ENCODE measurements at regions not wholly inside any gene's neighbourhood (a gene's known extent, or its start where the extent isn't known, plus 50 kb on each side); places are given as distances from the start of the nearest gene placed in this dataset.
A peak's percentile ranks its signal among the peaks of the same experiment; 100 is the strongest.

DNA sequence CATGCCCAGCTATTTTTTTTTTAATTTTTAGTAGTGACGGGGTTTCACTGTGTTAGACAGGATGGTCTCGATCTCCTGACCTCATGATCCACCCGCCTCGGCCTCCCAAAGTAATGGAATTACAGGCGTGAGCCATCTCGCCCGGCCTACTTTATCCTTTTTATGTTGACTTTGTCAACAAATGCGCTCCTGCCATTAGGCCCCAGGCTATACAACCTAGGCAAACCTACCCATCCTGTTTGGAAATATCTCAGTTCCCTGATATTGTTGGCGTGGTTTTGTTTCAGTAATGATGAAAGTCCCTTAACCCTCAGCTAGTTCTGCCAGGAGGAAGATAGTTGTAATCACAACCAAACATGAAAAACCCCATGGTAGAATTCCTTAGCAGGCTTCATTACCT is 249.4 kb upstream of the SOX11 start:
- no peaks in the 10 kb centered on the region for H3K27me3 ChIP-seq (ENCODE audit: control insufficient read depth, insufficient read depth, low read length)
- H3K4me3 ChIP-seq (ENCODE audit: low read depth, low read length), result no peak overlapping the region
- H3K36me3 ChIP-seq (ENCODE audit: control insufficient read depth, insufficient read depth, low read length), result no peaks in the 10 kb centered on the region
- TF ChIP-seq, protein P1, sequence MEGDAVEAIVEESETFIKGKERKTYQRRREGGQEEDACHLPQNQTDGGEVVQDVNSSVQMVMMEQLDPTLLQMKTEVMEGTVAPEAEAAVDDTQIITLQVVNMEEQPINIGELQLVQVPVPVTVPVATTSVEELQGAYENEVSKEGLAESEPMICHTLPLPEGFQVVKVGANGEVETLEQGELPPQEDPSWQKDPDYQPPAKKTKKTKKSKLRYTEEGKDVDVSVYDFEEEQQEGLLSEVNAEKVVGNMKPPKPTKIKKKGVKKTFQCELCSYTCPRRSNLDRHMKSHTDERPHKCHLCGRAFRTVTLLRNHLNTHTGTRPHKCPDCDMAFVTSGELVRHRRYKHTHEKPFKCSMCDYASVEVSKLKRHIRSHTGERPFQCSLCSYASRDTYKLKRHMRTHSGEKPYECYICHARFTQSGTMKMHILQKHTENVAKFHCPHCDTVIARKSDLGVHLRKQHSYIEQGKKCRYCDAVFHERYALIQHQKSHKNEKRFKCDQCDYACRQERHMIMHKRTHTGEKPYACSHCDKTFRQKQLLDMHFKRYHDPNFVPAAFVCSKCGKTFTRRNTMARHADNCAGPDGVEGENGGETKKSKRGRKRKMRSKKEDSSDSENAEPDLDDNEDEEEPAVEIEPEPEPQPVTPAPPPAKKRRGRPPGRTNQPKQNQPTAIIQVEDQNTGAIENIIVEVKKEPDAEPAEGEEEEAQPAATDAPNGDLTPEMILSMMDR (IDR thresholded peaks at IDR 0.05; ENCODE audit: insufficient read depth, low read length, severe bottlenecking), result no peak
- FAIRE-seq (no peak), DNase-seq (ENCODE audit: low read depth) (no peak)

DNA sequence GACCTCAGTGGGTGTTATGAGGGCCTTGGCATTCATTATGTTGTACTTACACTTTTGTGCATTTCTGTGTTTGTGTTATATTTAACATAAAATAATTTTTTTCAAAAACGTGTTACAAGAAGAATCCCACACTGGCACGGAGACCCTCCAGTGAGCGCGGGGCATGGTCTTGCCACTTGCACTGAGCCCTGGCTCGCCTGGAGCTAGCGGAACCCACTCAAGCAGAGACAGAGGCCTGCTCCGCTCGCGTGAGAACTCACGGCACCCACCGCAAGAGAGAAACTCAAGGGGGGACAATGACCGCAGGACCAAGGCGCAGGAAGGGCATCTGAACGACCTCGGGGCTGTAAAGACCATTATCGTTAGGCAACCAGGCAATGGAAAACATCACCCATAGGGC is 248.0 kb upstream of the SOX11 start:
- no peaks in the 10 kb centered on the region for H3K36me3 ChIP-seq (ENCODE audit: control insufficient read depth, insufficient read depth, low read length)
- DNase-seq (ENCODE audit: low read depth) (no peak), FAIRE-seq (no peak)
- TF ChIP-seq, protein P1 (IDR thresholded peaks at IDR 0.05; ENCODE audit: insufficient read depth, low read length, severe bottlenecking), result no peak
- no peak overlapping the region for H3K4me3 ChIP-seq (ENCODE audit: low read depth, low read length)
- H3K27me3 ChIP-seq (ENCODE audit: control insufficient read depth, insufficient read depth, low read length), result no peaks in the 10 kb centered on the region

GRCh38 chr2:5444854-5445253 is 247.3 kb upstream of the SOX11 start:
- H3K4me3 ChIP-seq (ENCODE audit: low read depth, low read length), result no peak overlapping the region
- FAIRE-seq (peak; percentile 96), DNase-seq (ENCODE audit: low read depth) (no peak)
- no peaks in the 10 kb centered on the region for H3K27me3 ChIP-seq (ENCODE audit: control insufficient read depth, insufficient read depth, low read length)
- TF ChIP-seq, protein P1 (IDR thresholded peaks at IDR 0.05; ENCODE audit: insufficient read depth, low read length, severe bottlenecking), result no peak
- H3K36me3 ChIP-seq (ENCODE audit: control insufficient read depth, insufficient read depth, low read length), result no peaks in the 10 kb centered on the region

GRCh38 chr2:5449867-5450266 is 242.3 kb upstream of the SOX11 start:
- DNase-seq (ENCODE audit: low read depth) (no peak), FAIRE-seq (no peak)
- no peak overlapping the region for H3K4me3 ChIP-seq (ENCODE audit: low read depth, low read length)
- H3K36me3 ChIP-seq (ENCODE audit: control insufficient read depth, insufficient read depth, low read length), result no peaks in the 10 kb centered on the region
- no peaks in the 10 kb centered on the region for H3K27me3 ChIP-seq (ENCODE audit: control insufficient read depth, insufficient read depth, low read length)
- TF ChIP-seq, protein P1 (IDR thresholded peaks at IDR 0.05; ENCODE audit: insufficient read depth, low read length, severe bottlenecking), result no peak

DNA sequence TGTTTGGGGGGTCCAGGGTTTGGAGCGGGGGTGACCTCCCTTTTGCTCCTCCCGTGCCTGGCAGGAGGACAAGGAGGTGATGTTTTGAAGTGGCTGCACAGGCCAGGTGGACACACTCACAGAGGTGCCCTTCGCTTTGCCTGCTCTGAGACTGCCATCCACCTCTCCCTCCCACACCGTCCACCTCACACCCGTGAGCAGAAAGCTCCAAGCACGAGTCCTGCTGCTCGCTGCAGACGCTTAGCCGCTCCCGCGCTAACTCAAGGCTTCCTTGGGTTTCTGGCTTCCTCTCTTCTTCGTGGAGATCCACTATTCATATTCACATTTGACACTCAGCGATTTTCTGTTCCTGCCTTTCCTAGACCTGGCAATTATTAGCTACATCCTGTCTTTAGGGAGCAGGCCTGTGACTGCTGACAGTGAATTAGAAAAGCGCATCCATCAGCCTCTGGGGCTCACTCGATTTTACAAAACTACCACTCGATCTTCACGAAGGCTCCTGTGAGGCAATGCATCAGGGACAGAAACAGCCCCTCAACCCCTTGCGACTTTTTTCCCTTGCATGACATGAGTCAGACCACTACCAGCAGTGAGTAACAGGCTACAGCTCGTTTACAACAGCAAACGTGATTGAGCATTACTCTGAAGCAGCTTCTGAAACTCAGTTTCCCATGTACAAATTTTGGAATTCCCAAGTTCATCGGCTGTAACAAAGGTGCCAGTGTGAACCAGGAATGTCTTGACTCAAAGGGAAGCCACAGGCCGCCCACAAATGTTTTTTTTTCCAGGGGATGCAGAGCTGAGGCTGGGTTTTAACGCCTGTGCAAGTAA is 238.7 kb upstream of the SOX11 start:
- Histone ChIP-seq H3K27me3 (ENCODE audit: control insufficient read depth, insufficient read depth, low read length) (no peaks in the 10 kb centered on the region), H3K36me3 (ENCODE audit: control insufficient read depth, insufficient read depth, low read length) (no peaks in the 10 kb centered on the region), H3K4me3 (ENCODE audit: low read depth, low read length) (no peak overlapping the region)
- DNase-seq (ENCODE audit: low read depth) (peak; percentile 10), FAIRE-seq (no peak)
- TF ChIP-seq, protein P1 (IDR thresholded peaks at IDR 0.05; ENCODE audit: insufficient read depth, low read length, severe bottlenecking), result no peak

GRCh38 chr2:5454051-5454390 is 238.2 kb upstream of the SOX11 start:
- Histone ChIP-seq H3K4me3 (ENCODE audit: low read depth, low read length) (no peak overlapping the region), H3K27me3 (ENCODE audit: control insufficient read depth, insufficient read depth, low read length) (no peaks in the 10 kb centered on the region), H3K36me3 (ENCODE audit: control insufficient read depth, insufficient read depth, low read length) (no peaks in the 10 kb centered on the region)
- FAIRE-seq, result no peak
- DNase-seq (ENCODE audit: low read depth), result no peak
- TF ChIP-seq, protein P1 (IDR thresholded peaks at IDR 0.05; ENCODE audit: insufficient read depth, low read length, severe bottlenecking), result no peak
